ENCODE measurements at regions not wholly inside any gene's neighbourhood (a gene's known extent, or its start where the extent isn't known, plus 50 kb on each side); places are given as distances from the start of the nearest gene placed in this dataset.

DNA sequence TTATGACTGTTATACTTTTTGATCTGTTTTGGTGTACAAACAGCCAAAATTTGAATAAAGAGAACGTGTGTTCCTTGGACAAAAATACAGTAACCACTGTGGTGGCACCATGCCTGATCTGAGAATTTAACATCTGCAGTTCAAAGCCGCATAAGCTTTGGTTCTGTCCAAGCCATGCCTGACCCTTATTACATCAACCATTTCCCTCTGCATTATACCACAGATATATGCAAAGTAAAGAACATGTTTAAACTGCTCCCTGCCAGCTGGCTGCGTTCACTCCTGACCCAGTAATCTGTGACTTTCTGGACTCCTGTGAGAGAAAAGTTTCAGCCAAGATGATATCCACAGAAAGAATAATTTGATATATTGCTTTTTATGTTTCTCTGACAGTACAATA lies 890.5 kb upstream of the ANO3 start (continued):
- TF ChIP-seq, protein P1, sequence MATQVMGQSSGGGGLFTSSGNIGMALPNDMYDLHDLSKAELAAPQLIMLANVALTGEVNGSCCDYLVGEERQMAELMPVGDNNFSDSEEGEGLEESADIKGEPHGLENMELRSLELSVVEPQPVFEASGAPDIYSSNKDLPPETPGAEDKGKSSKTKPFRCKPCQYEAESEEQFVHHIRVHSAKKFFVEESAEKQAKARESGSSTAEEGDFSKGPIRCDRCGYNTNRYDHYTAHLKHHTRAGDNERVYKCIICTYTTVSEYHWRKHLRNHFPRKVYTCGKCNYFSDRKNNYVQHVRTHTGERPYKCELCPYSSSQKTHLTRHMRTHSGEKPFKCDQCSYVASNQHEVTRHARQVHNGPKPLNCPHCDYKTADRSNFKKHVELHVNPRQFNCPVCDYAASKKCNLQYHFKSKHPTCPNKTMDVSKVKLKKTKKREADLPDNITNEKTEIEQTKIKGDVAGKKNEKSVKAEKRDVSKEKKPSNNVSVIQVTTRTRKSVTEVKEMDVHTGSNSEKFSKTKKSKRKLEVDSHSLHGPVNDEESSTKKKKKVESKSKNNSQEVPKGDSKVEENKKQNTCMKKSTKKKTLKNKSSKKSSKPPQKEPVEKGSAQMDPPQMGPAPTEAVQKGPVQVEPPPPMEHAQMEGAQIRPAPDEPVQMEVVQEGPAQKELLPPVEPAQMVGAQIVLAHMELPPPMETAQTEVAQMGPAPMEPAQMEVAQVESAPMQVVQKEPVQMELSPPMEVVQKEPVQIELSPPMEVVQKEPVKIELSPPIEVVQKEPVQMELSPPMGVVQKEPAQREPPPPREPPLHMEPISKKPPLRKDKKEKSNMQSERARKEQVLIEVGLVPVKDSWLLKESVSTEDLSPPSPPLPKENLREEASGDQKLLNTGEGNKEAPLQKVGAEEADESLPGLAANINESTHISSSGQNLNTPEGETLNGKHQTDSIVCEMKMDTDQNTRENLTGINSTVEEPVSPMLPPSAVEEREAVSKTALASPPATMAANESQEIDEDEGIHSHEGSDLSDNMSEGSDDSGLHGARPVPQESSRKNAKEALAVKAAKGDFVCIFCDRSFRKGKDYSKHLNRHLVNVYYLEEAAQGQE (IDR thresholded peaks at IDR 0.05; ENCODE audit: unreplicated experiment): no peak
- TF ChIP-seq EZH2phosphoT487 (IDR thresholded peaks at IDR 0.05; ENCODE audit: unreplicated experiment) (no peak), NANOG (IDR thresholded peaks at IDR 0.05; ENCODE audit: borderline replicate concordance) (no peak), POLR2AphosphoS5 (IDR thresholded peaks at IDR 0.05; ENCODE audit: low read depth) (no peak)
- TF ChIP-seq, protein P2, sequence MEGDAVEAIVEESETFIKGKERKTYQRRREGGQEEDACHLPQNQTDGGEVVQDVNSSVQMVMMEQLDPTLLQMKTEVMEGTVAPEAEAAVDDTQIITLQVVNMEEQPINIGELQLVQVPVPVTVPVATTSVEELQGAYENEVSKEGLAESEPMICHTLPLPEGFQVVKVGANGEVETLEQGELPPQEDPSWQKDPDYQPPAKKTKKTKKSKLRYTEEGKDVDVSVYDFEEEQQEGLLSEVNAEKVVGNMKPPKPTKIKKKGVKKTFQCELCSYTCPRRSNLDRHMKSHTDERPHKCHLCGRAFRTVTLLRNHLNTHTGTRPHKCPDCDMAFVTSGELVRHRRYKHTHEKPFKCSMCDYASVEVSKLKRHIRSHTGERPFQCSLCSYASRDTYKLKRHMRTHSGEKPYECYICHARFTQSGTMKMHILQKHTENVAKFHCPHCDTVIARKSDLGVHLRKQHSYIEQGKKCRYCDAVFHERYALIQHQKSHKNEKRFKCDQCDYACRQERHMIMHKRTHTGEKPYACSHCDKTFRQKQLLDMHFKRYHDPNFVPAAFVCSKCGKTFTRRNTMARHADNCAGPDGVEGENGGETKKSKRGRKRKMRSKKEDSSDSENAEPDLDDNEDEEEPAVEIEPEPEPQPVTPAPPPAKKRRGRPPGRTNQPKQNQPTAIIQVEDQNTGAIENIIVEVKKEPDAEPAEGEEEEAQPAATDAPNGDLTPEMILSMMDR (conservative IDR thresholded peaks at IDR 0.05; ENCODE audit: low read depth in 2 of 2): no peak

DNA sequence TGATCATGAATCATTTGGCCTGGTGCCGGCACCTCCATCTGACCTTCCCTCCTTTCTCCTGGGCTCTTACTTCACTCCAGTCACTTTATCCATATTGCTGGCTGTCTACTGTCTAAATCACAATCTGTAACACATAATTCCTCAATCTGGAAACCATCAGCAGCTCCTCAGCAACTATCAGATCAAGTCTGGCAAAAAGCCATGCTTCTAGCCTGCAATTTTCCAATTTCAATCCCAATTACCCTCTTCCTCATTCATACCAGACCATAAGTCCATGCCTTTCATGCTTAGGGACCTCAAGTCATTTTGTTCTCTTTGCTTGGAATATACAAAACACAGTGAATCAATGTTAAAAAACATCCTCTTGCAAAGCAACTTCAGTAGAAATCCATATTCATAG lies 882.8 kb upstream of the ANO3 start:
- DNase-seq (ENCODE audit: low spot score) (no peak), ATAC-seq (no peak)
- H4K20me1 ChIP-seq (replicated peaks; ENCODE audit: insufficient read depth): no peaks in the 10 kb centered on the region
- H3K4me2 ChIP-seq: no peak overlapping the region
- Mint-ChIP-seq H3K9me3 (no peaks in the 10 kb centered on the region), H3K27me3 (ENCODE audit: insufficient read depth, low read depth, poor library complexity) (no peaks in the 10 kb centered on the region), H3K36me3 (ENCODE audit: low read depth) (no peaks in the 10 kb centered on the region), H3K27ac (no peak overlapping the region; the same call in 1 of the 2 replicates), H3K4me1 (no peaks in the 10 kb centered on the region), H3K4me3 (no peak overlapping the region)
- no peak overlapping the region for H3K4me3 ChIP-seq
- H3K27me3 ChIP-seq (ENCODE audit: insufficient read depth): no peaks in the 10 kb centered on the region
- H3K9me2 ChIP-seq (ENCODE audit: insufficient read depth): no peaks in the 10 kb centered on the region
- H3K27ac ChIP-seq (ENCODE audit: low read depth): no peak overlapping the region
- no peaks in the 10 kb centered on the region for H3K4me1 ChIP-seq (ENCODE audit: insufficient read depth)
- no peak overlapping the region for H2AFZ ChIP-seq
- H3K79me2 ChIP-seq (replicated peaks; ENCODE audit: insufficient read depth): no peaks in the 10 kb centered on the region
- H3K36me3 ChIP-seq (ENCODE audit: insufficient read depth): no peaks in the 10 kb centered on the region
- H3F3A ChIP-seq (replicated peaks; ENCODE audit: low read depth): no peaks in the 10 kb centered on the region
- TF ChIP-seq EZH2 (IDR thresholded peaks at IDR 0.05; ENCODE audit: low read depth, unreplicated experiment) (no peak), ZNF331 (CRISPR knock-in tag; IDR thresholded peaks at IDR 0.05; ENCODE audit: low read depth) (no peak), NANOG (IDR thresholded peaks at IDR 0.05; ENCODE audit: borderline replicate concordance) (no peak), CREB1 (CRISPR knock-in tag; IDR thresholded peaks at IDR 0.05; ENCODE audit: low read depth) (no peak), POLR2AphosphoS5 (IDR thresholded peaks at IDR 0.05; ENCODE audit: low read depth) (no peak)
- TF ChIP-seq, protein P2 (conservative IDR thresholded peaks at IDR 0.05; ENCODE audit: low read depth in 2 of 2): no peak
- TF ChIP-seq, protein P3, sequence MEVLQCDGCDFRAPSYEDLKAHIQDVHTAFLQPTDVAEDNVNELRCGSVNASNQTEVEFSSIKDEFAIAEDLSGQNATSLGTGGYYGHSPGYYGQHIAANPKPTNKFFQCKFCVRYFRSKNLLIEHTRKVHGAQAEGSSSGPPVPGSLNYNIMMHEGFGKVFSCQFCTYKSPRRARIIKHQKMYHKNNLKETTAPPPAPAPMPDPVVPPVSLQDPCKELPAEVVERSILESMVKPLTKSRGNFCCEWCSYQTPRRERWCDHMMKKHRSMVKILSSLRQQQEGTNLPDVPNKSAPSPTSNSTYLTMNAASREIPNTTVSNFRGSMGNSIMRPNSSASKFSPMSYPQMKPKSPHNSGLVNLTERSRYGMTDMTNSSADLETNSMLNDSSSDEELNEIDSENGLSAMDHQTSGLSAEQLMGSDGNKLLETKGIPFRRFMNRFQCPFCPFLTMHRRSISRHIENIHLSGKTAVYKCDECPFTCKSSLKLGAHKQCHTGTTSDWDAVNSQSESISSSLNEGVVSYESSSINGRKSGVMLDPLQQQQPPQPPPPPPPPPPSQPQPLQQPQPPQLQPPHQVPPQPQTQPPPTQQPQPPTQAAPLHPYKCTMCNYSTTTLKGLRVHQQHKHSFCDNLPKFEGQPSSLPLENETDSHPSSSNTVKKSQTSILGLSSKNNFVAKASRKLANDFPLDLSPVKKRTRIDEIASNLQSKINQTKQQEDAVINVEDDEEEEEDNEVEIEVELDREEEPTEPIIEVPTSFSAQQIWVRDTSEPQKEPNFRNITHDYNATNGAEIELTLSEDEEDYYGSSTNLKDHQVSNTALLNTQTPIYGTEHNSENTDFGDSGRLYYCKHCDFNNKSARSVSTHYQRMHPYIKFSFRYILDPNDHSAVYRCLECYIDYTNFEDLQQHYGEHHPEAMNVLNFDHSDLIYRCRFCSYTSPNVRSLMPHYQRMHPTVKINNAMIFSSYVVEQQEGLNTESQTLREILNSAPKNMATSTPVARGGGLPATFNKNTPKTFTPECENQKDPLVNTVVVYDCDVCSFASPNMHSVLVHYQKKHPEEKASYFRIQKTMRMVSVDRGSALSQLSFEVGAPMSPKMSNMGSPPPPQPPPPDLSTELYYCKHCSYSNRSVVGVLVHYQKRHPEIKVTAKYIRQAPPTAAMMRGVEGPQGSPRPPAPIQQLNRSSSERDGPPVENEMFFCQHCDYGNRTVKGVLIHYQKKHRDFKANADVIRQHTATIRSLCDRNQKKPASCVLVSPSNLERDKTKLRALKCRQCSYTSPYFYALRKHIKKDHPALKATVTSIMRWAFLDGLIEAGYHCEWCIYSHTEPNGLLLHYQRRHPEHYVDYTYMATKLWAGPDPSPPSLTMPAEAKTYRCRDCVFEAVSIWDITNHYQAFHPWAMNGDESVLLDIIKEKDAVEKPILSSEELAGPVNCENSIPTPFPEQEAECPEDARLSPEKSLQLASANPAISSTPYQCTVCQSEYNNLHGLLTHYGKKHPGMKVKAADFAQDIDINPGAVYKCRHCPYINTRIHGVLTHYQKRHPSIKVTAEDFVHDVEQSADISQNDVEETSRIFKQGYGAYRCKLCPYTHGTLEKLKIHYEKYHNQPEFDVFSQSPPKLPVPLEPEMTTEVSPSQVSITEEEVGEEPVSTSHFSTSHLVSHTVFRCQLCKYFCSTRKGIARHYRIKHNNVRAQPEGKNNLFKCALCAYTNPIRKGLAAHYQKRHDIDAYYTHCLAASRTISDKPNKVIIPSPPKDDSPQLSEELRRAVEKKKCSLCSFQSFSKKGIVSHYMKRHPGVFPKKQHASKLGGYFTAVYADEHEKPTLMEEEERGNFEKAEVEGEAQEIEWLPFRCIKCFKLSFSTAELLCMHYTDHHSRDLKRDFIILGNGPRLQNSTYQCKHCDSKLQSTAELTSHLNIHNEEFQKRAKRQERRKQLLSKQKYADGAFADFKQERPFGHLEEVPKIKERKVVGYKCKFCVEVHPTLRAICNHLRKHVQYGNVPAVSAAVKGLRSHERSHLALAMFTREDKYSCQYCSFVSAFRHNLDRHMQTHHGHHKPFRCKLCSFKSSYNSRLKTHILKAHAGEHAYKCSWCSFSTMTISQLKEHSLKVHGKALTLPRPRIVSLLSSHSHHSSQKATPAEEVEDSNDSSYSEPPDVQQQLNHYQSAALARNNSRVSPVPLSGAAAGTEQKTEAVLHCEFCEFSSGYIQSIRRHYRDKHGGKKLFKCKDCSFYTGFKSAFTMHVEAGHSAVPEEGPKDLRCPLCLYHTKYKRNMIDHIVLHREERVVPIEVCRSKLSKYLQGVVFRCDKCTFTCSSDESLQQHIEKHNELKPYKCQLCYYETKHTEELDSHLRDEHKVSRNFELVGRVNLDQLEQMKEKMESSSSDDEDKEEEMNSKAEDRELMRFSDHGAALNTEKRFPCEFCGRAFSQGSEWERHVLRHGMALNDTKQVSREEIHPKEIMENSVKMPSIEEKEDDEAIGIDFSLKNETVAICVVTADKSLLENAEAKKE (CRISPR knock-in tag; IDR thresholded peaks at IDR 0.05): no peak
- TF ChIP-seq, protein P4, sequence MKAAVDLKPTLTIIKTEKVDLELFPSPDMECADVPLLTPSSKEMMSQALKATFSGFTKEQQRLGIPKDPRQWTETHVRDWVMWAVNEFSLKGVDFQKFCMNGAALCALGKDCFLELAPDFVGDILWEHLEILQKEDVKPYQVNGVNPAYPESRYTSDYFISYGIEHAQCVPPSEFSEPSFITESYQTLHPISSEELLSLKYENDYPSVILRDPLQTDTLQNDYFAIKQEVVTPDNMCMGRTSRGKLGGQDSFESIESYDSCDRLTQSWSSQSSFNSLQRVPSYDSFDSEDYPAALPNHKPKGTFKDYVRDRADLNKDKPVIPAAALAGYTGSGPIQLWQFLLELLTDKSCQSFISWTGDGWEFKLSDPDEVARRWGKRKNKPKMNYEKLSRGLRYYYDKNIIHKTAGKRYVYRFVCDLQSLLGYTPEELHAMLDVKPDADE (IDR thresholded peaks at IDR 0.05): no peak

Data from GM23338 (cell line).